ENCODE measurements at regions not wholly inside any gene's neighbourhood (a gene's known extent, or its start where the extent isn't known, plus 50 kb on each side); places are given as distances from the start of the nearest gene placed in this dataset.

- no peak for DNase-seq (ENCODE audit: low read depth)
- H3K4me3 ChIP-seq (ENCODE audit: low read depth, low read length), result no peak overlapping the region
- no peak for TF ChIP-seq CTCF (conservative IDR thresholded peaks at IDR 0.05; ENCODE audit: low read depth, low read length)
Measured at GRCh38 chr4:159685340-159686092, 582.6 kb downstream of the RAPGEF2 start.

GRCh38 chr4:159689526-159689925, 586.6 kb downstream of the RAPGEF2 start:
- no peak for TF ChIP-seq CTCF (conservative IDR thresholded peaks at IDR 0.05; ENCODE audit: low read depth, low read length)
- no peak overlapping the region for H3K4me3 ChIP-seq (ENCODE audit: low read depth, low read length)
- no peak for DNase-seq (ENCODE audit: low read depth)

DNA sequence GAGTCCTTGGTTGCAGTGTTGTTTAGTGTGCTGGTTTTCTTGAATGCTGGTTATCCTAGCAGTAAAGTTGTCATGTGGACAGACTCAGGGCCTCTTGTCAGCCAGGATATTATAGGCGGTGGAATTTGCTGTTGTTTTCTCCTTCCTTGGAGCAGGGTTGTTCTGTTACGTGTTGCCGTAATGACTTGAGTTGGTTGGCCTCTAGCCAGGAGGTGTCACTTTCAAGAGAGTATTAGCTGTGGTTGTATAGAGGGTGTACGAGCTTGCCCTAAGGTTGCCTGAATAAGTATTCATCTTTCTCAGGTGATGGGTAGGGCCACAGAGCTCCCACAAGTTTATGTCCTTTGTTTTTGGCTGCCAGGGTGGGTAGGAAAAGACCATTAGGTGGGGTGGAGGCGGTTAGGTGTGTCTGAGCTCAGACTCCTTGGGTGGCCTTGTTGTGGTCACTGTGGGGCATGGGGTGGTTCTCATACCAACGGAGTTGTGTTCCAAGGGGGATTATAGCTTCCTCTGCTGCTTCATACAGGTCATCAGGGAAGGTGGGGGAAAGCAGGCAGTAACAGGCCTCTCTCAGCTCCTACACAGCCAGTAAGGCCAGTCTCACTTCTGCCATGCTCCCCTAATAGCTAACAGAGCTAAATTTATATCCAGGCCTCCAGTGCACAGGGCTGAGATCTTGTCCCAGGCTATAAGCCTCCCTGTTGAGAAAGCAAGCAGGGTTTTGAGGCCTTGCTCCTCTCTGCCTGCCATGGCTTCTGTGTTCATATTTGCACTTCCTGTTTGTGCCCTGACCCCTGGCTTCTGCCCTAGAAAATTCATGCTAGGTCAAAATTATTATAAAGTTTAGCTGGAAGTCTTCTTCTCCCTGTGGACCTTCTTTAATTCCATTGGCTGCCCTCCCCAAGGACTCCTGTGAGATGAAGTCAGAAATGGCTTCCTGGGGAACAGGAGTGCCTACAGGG, 594.7 kb downstream of the RAPGEF2 start:
- no peak for DNase-seq (ENCODE audit: low read depth)
- H3K4me3 ChIP-seq (ENCODE audit: low read depth, low read length), result no peak overlapping the region
- TF ChIP-seq CTCF (conservative IDR thresholded peaks at IDR 0.05; ENCODE audit: low read depth, low read length), result no peak

DNA sequence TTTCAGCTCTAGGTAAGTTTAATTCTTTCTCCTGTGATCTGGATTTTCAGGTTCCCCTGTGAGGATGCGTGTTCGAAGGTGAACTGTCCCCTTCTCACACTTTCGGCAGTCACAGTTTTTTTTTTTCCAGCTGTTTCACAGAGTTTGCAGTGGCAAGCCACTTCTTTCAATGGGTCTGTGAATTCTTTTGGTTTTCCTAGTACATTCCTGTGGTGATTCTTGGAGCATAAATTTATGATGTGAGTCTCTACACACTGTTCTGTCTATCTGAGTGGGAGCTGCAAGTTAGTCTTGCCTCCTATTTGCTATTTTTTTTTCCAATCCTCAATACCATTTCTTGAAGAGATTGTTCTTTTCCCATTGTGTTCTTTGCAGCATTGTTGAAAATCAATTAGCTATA, 595.5 kb downstream of the RAPGEF2 start:
- H3K4me3 ChIP-seq (ENCODE audit: low read depth, low read length), result no peak overlapping the region
- DNase-seq (ENCODE audit: low read depth), result no peak
- TF ChIP-seq CTCF (conservative IDR thresholded peaks at IDR 0.05; ENCODE audit: low read depth, low read length), result no peak

DNA sequence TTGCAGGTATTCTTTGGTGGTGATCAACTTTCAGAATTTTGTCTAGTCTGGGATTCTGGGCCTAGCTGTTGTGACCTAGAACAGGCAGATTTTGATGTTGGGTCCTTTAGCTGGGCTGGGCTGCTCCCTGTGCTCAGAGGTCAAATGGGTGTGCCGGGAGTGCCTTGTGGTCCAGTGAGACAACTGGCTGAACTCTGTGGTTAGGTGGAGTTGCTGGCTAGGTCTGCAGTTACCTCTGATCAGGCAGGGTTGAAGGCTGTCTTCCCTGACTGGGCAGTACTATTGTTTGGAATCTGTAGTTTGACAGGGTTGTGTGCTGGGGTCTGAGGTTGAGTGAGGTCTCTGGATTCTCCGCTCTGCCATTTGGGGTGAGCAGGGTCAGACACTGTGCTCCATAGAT, 599.3 kb downstream of the RAPGEF2 start:
- H3K4me3 ChIP-seq (ENCODE audit: low read depth, low read length), result no peak overlapping the region
- TF ChIP-seq CTCF (conservative IDR thresholded peaks at IDR 0.05; ENCODE audit: low read depth, low read length), result no peak
- no peak for DNase-seq (ENCODE audit: low read depth)

DNA sequence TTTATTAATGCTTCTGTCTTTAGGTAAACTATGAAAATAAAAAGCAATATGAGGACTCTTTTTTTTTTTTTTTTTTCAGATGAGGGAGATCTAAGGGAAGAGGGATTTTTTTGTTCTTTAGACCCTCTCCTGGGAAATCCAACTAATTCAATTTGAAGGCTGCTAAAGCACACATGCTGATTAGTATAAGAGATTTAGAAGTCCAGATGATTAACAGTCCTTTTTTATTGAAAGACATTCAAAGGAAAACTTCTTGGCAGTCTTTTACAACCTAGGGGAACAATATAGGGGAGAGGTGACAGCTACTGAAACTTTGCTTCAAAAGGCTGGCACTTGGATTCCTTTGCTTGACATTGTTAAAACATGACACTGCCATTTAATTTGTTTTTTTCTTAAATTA, 602.5 kb downstream of the RAPGEF2 start:
- no peak for DNase-seq (ENCODE audit: low read depth)
- H3K4me3 ChIP-seq (ENCODE audit: low read depth, low read length), result no peak overlapping the region
- TF ChIP-seq CTCF (conservative IDR thresholded peaks at IDR 0.05; ENCODE audit: low read depth, low read length), result no peak

All from epithelial cell of proximal tubule (primary cell).